Psoas muscle (tissue), 7 donors: ENCODE measurements at regions not wholly inside any gene's neighbourhood (a gene's known extent, or its start where the extent isn't known, plus 50 kb on each side); places are given as distances from the start of the nearest gene placed in this dataset.

Experiments used
- ATAC-seq, 4 donors: fragments of 200-7000 bp; cut with Tn5 transposase; one replicate each; pipeline ENCODE4 v1.9.1; 2020; ENCODE audit warnings: moderate library complexity in 3 of 4, mild to moderate bottlenecking in 2 of 4
- DNase-seq, 2 donors: peaks; one replicate each; pipeline ENCODE4 v3.0.0-alpha.2; 2020
- H3K27ac ChIP-seq: fragments of 200-600 bp; one replicate; pipeline ENCODE4 v1.8.0; 2022
- H3K27me3 ChIP-seq, 3 donors: fragments of 200-600 bp in 1 of 3; one replicate each; pipeline versions ENCODE4 v1.6.1 to v1.8.0; 2013 to 2022; ENCODE audit warnings: low read length in 2 of 3, mild to moderate bottlenecking in 2 of 3, moderate library complexity in 1 of 3; ENCODE audit not compliant: insufficient read depth in 3 of 3
- H3K36me3 ChIP-seq, 2 donors: fragments of 200-600 bp in 1 of 2; one replicate each; pipeline versions ENCODE4 v1.6.1 to v1.8.0; 2013 to 2022; ENCODE audit warnings: low read depth in 1 of 2, mild to moderate bottlenecking in 1 of 2, moderate library complexity in 1 of 2; ENCODE audit not compliant: insufficient read depth in 1 of 2
- H3K4me1 ChIP-seq: fragments of 200-600 bp; one replicate; pipeline ENCODE4 v1.8.0; 2022
- H3K4me3 ChIP-seq: fragments of 200-600 bp; one replicate; pipeline ENCODE4 v1.8.0; 2022; ENCODE audit warnings: mild to moderate bottlenecking
- H3K9me3 ChIP-seq: fragments of 200-600 bp; one replicate; pipeline ENCODE4 v1.8.0; 2022
- WGBS, 3 donors: extraction: QIAGEN DNeasy Blood & Tissue Kit; methylation state at CpG; one replicate each; pipeline versions ENCODE4 v1.1.6 to v1.1.7; 2013; 5-methylcytosine and 5-hydroxymethylcytosine counted together
- intact Hi-C, 2 donors: fragments of 100-400 bp; cut with DNase I; formaldehyde crosslinking; loops; one replicate each; pipeline versions ENCODE4 v1.11.0 to v1.14.2; 2022
- TF ChIP-seq, protein P1 (sequence below): fragments of 200-600 bp; IDR thresholded peaks from one replicate; pipeline ENCODE4 v1.8.0; 2022; ENCODE audit warnings: antibody characterized with exemption
- donor health status: healthy with polysubstance abuse.
- donor health status: DM: no; HTN: no; CAD: no; lungs with moderate emphysema.
- donor health status: Bipolar disorder and iron deficiency.
- donor health status: healthy.
- donor health status: DM: yes; HTN: yes; CAD: no.
- donor health status: DM: no; HTN: no; CAD: no.
- donor health status: DM: yes; HTN: yes; CAD: no.

- Histone ChIP-seq H3K27me3 (no peaks in the 10 kb centered on the region), H3K36me3 (no peaks in the 10 kb centered on the region), H3K9me3 (no peaks in the 10 kb centered on the region), H3K4me3 (no peak overlapping the region), H3K4me1 (no peaks in the 10 kb centered on the region), H3K27ac (no peak overlapping the region)
- DNase-seq, result no peak
- TF ChIP-seq, protein P1, sequence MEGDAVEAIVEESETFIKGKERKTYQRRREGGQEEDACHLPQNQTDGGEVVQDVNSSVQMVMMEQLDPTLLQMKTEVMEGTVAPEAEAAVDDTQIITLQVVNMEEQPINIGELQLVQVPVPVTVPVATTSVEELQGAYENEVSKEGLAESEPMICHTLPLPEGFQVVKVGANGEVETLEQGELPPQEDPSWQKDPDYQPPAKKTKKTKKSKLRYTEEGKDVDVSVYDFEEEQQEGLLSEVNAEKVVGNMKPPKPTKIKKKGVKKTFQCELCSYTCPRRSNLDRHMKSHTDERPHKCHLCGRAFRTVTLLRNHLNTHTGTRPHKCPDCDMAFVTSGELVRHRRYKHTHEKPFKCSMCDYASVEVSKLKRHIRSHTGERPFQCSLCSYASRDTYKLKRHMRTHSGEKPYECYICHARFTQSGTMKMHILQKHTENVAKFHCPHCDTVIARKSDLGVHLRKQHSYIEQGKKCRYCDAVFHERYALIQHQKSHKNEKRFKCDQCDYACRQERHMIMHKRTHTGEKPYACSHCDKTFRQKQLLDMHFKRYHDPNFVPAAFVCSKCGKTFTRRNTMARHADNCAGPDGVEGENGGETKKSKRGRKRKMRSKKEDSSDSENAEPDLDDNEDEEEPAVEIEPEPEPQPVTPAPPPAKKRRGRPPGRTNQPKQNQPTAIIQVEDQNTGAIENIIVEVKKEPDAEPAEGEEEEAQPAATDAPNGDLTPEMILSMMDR, result no peak
- intact Hi-C loops, result no loop called here
- no peak for ATAC-seq
- 84 to 88% (median 86%) methylated on average over 6 of the region's 6 CpGs for WGBS, 3 donors
Observed at GRCh38 chr15:70322051-70322668, 224.4 kb upstream of the TLE3 start.

GRCh38 chr15:70321172-70321819 lies 223.6 kb upstream of the TLE3 start:
- H3K27me3 ChIP-seq, result no peaks in the 10 kb centered on the region
- no peak overlapping the region for H3K27ac ChIP-seq
- H3K36me3 ChIP-seq, result no peaks in the 10 kb centered on the region
- TF ChIP-seq, protein P1, result no peak
- no peaks in the 10 kb centered on the region for H3K4me1 ChIP-seq
- 49 to 54% (median 51%) methylated on average over 4 of the region's 4 CpGs for WGBS, 3 donors
- ATAC-seq, result no peak
- H3K4me3 ChIP-seq, result no peak overlapping the region
- intact Hi-C loops, result no loop called here
- no peaks in the 10 kb centered on the region for H3K9me3 ChIP-seq
- no peak for DNase-seq

DNA sequence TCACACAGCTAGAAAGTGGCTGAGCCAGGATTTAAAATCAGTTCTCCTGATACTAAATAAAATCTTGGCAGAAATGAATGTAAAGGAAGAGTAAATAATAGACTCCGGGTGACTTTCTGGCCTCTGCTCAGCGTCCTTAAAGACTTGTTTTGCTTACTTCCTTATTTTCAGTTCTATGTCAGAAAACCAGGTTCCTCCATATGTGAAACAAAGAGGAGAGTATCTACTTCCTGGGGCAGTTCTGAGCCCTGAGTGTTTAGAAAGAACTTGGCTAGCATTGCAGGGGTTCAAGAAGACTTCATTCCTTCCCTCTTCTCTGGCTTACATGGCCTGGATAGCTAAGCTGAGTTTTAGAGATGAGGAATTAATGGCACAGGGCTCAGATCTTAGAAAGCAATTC lies 222.8 kb upstream of the TLE3 start:
- TF ChIP-seq, protein P1, result no peak
- Histone ChIP-seq H3K27ac (no peak overlapping the region), H3K4me1 (no peaks in the 10 kb centered on the region), H3K27me3 (no peaks in the 10 kb centered on the region), H3K9me3 (no peaks in the 10 kb centered on the region), H3K4me3 (no peak overlapping the region), H3K36me3 (no peaks in the 10 kb centered on the region)
- WGBS, 3 donors, result 62 to 73% (median 66%) methylated on average over 2 of the region's 2 CpGs
- intact Hi-C loops, result no loop called here
- DNase-seq (no peak), ATAC-seq (no peak)

- no peak for ATAC-seq
- intact Hi-C loops, result no loop called here
- no peaks in the 10 kb centered on the region for H3K4me1 ChIP-seq
Observed at GRCh38 chr15:70320077-70320476, 222.4 kb upstream of the TLE3 start.

More at GRCh38 chr15:70320077-70320476, 222.4 kb upstream of the TLE3 start:
- TF ChIP-seq, protein P1, result no peak
- 85 to 97% (median 91%) methylated on average over 3 of the region's 3 CpGs for WGBS, 3 donors
- Histone ChIP-seq H3K36me3 (no peaks in the 10 kb centered on the region), H3K9me3 (no peaks in the 10 kb centered on the region), H3K27ac (no peak overlapping the region), H3K27me3 (no peaks in the 10 kb centered on the region), H3K4me3 (no peak overlapping the region)
- DNase-seq, result no peak
